Hepatocyte (in vitro differentiated cells): ENCODE measurements at regions not wholly inside any gene's neighbourhood (a gene's known extent, or its start where the extent isn't known, plus 50 kb on each side); places are given as distances from the start of the nearest gene placed in this dataset.

ENCODE experiments used
- DNase-seq: peaks from one replicate; pipeline ENCODE4 v3.0.0-alpha.2; 2016; ENCODE audit warnings: low spot score
- H2AFZ ChIP-seq: fragments of 200-600 bp; sonication (generic); 2 replicates; pipeline ENCODE4 v1.6.0; 2016; ENCODE audit warnings: antibody characterized with exemption, mild to moderate bottlenecking
- H3K27ac ChIP-seq: fragments of 200-600 bp; sonication (generic); 2 replicates; pipeline ENCODE4 v1.5.1; 2016; ENCODE audit warnings: mild to moderate bottlenecking
- H3K27me3 ChIP-seq: fragments of 200-600 bp; sonication (generic); 2 replicates; pipeline ENCODE4 v1.6.1; 2016
- H3K36me3 ChIP-seq: fragments of 200-600 bp; sonication (generic); replicated peaks from 2 replicates; pipeline ENCODE4 v1.5.1; 2016; ENCODE audit warnings: low read depth; ENCODE audit not compliant: insufficient read depth
- H3K4me1 ChIP-seq: fragments of 200-600 bp; sonication (generic); 2 replicates; pipeline ENCODE4 v1.5.1; 2016; ENCODE audit warnings: mild to moderate bottlenecking, moderate library complexity; ENCODE audit not compliant: insufficient read depth
- H3K4me2 ChIP-seq: fragments of 200-600 bp; sonication (generic); 2 replicates; pipeline ENCODE4 v1.6.0; 2016
- H3K4me3 ChIP-seq: fragments of 200-600 bp; sonication (generic); 2 replicates; pipeline ENCODE4 v1.5.1; 2016; ENCODE audit warnings: mild to moderate bottlenecking
- H3K79me2 ChIP-seq: fragments of 200-600 bp; sonication (generic); 2 replicates; pipeline ENCODE4 v1.6.0; 2017; ENCODE audit warnings: mild to moderate bottlenecking
- H3K9me2 ChIP-seq: fragments of 200-600 bp; sonication (generic); replicated peaks from 2 replicates; pipeline ENCODE4 v1.6.0; 2017; ENCODE audit warnings: mild to moderate bottlenecking; ENCODE audit not compliant: insufficient read depth
- H3K9me3 ChIP-seq: fragments of 200-600 bp; sonication (generic); 2 replicates; pipeline ENCODE4 v1.5.1; 2016; ENCODE audit warnings: low read depth, mild to moderate bottlenecking
- H4K20me1 ChIP-seq: fragments of 200-600 bp; sonication (generic); 2 replicates; pipeline ENCODE4 v1.6.0; 2016; ENCODE audit warnings: mild to moderate bottlenecking; ENCODE audit not compliant: insufficient read depth, poor library complexity, severe bottlenecking
- CTCF ChIP-seq: fragments of 200-600 bp; sonication (generic); IDR thresholded peaks from 2 replicates; pipeline ENCODE4 v1.5.1; 2016; ENCODE audit warnings: antibody characterized with exemption, mild to moderate bottlenecking; ENCODE audit not compliant: poor library complexity
- EZH2 ChIP-seq: fragments of 200-600 bp; sonication (generic); IDR thresholded peaks from 2 replicates; pipeline ENCODE4 v1.6.1; 2016; ENCODE audit warnings: antibody characterized with exemption, mild to moderate bottlenecking, borderline replicate concordance
- EZH2phosphoT487 ChIP-seq: fragments of 200-600 bp; sonication (generic); IDR thresholded peaks from one replicate; pipeline ENCODE4 v1.6.1; 2018; ENCODE audit warnings: antibody characterized with exemption, mild to moderate bottlenecking, low read depth, moderate library complexity; ENCODE audit not compliant: unreplicated experiment, severe bottlenecking
- WGBS: methylation state at CpG from one replicate; pipeline ENCODE4 v1.1.6; 2016; ENCODE audit warnings: low lambda C conversion rate; ENCODE audit errors: missing lambda C conversion rate; 5-methylcytosine and 5-hydroxymethylcytosine counted together

GRCh38 chr6:151723152-151723551 is 84.3 kb upstream of the ESR1 start:
- no peak overlapping the region for H2AFZ ChIP-seq
- H3K9me2 ChIP-seq = no peaks in the 10 kb centered on the region
- no peak for DNase-seq
- H3K27me3 ChIP-seq = no peaks in the 10 kb centered on the region
- TF ChIP-seq CTCF = no peak
- no peak for TF ChIP-seq EZH2phosphoT487
- no peak for TF ChIP-seq EZH2
- H3K36me3 ChIP-seq = no peaks in the 10 kb centered on the region
- no peaks in the 10 kb centered on the region for H3K4me1 ChIP-seq
- WGBS = 73% methylated on average over 1 of the region's 1 CpG
- H3K4me2 ChIP-seq = no peak overlapping the region
- H3K79me2 ChIP-seq = no peaks in the 10 kb centered on the region
- no peaks in the 10 kb centered on the region for H3K9me3 ChIP-seq
- H3K27ac ChIP-seq = no peak overlapping the region
- no peaks in the 10 kb centered on the region for H4K20me1 ChIP-seq
- no peak overlapping the region for H3K4me3 ChIP-seq

GRCh38 chr6:151729829-151730495 is 77.5 kb upstream of the ESR1 start:
- Histone ChIP-seq H3K36me3 (no peaks in the 10 kb centered on the region), H3K79me2 (no peaks in the 10 kb centered on the region), H3K4me1 (no peaks in the 10 kb centered on the region), H3K4me3 (no peak overlapping the region), H3K4me2 (no peak overlapping the region), H3K27ac (no peak overlapping the region), H3K27me3 (no peaks in the 10 kb centered on the region), H4K20me1 (no peaks in the 10 kb centered on the region), H3K9me3 (no peaks in the 10 kb centered on the region), H2AFZ (no peak overlapping the region), H3K9me2 (no peaks in the 10 kb centered on the region)
- TF ChIP-seq EZH2phosphoT487 (no peak), CTCF (no peak), EZH2 (no peak)
- DNase-seq = no peak
- WGBS = 74% methylated on average over 6 of the region's 6 CpGs

GRCh38 chr6:151730496-151730870 is 77.0 kb upstream of the ESR1 start:
- Histone ChIP-seq H4K20me1 (no peaks in the 10 kb centered on the region), H3K27ac (no peak overlapping the region), H2AFZ (no peak overlapping the region), H3K27me3 (no peaks in the 10 kb centered on the region), H3K9me2 (no peaks in the 10 kb centered on the region), H3K4me3 (no peak overlapping the region), H3K79me2 (no peaks in the 10 kb centered on the region), H3K36me3 (no peaks in the 10 kb centered on the region), H3K4me2 (no peak overlapping the region), H3K4me1 (no peaks in the 10 kb centered on the region), H3K9me3 (no peaks in the 10 kb centered on the region)
- WGBS = 93% methylated on average over 2 of the region's 2 CpGs
- TF ChIP-seq EZH2 (no peak), CTCF (no peak), EZH2phosphoT487 (no peak)
- no peak for DNase-seq

GRCh38 chr6:151731313-151731712 is 76.2 kb upstream of the ESR1 start:
- no peaks in the 10 kb centered on the region for H3K27me3 ChIP-seq
- 97% methylated on average over 3 of the region's 3 CpGs for WGBS
- H3K4me2 ChIP-seq = no peak overlapping the region
- H3K4me1 ChIP-seq = no peaks in the 10 kb centered on the region
- no peaks in the 10 kb centered on the region for H4K20me1 ChIP-seq
- no peaks in the 10 kb centered on the region for H3K79me2 ChIP-seq
- H3K4me3 ChIP-seq = no peak overlapping the region
- H3K9me3 ChIP-seq = no peaks in the 10 kb centered on the region
- no peaks in the 10 kb centered on the region for H3K36me3 ChIP-seq
- TF ChIP-seq EZH2 (no peak), EZH2phosphoT487 (no peak)
- no peak overlapping the region for H2AFZ ChIP-seq
- no peaks in the 10 kb centered on the region for H3K9me2 ChIP-seq
- no peak for DNase-seq
- H3K27ac ChIP-seq = no peak overlapping the region
